HG03558 (cell line): ENCODE measurements at regions not wholly inside any gene's neighbourhood (a gene's known extent, or its start where the extent isn't known, plus 50 kb on each side); places are given as distances from the start of the nearest gene placed in this dataset.

Source experiments
- ATAC-seq: cut with Tn5 transposase; IDR thresholded peaks from one replicate; pipeline ENCODE4 v1.9.1; 2021; ENCODE audit warnings: moderate number of reproducible peaks; ENCODE audit not compliant: unreplicated experiment; ENCODE audit errors: extremely low read depth

- ATAC-seq: no peak
These were observed 118.9 kb downstream of the IRS1 start for GRCh38 chr2:226680719-226681118.

GRCh38 chr2:226679389-226680065 lies 120.1 kb downstream of the IRS1 start:
- no peak for ATAC-seq

GRCh38 chr2:226678422-226678821 lies 121.2 kb downstream of the IRS1 start:
- no peak for ATAC-seq

- ATAC-seq: no peak
These were observed 122.5 kb downstream of the IRS1 start for GRCh38 chr2:226677080-226677479.

GRCh38 chr2:226676618-226677017 lies 123.0 kb downstream of the IRS1 start:
- ATAC-seq: no peak

GRCh38 chr2:226674123-226674522 lies 125.5 kb downstream of the IRS1 start:
- ATAC-seq: no peak

- no peak for ATAC-seq
These were observed 126.3 kb downstream of the IRS1 start for GRCh38 chr2:226673314-226673723.

- ATAC-seq: no peak
These were observed 128.4 kb downstream of the IRS1 start for GRCh38 chr2:226671141-226671676.

- peak; percentile 50 for ATAC-seq
These were observed 129.7 kb downstream of the IRS1 start for GRCh38 chr2:226669905-226670304.

GRCh38 chr2:226669249-226669648 lies 130.4 kb downstream of the IRS1 start:
- no peak for ATAC-seq

GRCh38 chr2:226667736-226668135 lies 131.9 kb downstream of the IRS1 start:
- ATAC-seq: no peak

GRCh38 chr2:226665306-226665831 lies 134.3 kb downstream of the IRS1 start:
- no peak for ATAC-seq

GRCh38 chr2:226664661-226665060 lies 135.0 kb downstream of the IRS1 start:
- ATAC-seq: no peak

- ATAC-seq: no peak
These were observed 135.5 kb downstream of the IRS1 start for GRCh38 chr2:226664140-226664539.

- no peak for ATAC-seq
These were observed 137.7 kb downstream of the IRS1 start for GRCh38 chr2:226661789-226662545.

- no peak for ATAC-seq
These were observed 139.1 kb downstream of the IRS1 start for GRCh38 chr2:226660526-226660925.

GRCh38 chr2:226660124-226660523 lies 139.5 kb downstream of the IRS1 start:
- ATAC-seq: no peak

GRCh38 chr2:226659410-226659809 lies 140.2 kb downstream of the IRS1 start:
- no peak for ATAC-seq

GRCh38 chr2:226658555-226658954 lies 141.1 kb downstream of the IRS1 start:
- no peak for ATAC-seq

- ATAC-seq: no peak
These were observed 142.1 kb downstream of the IRS1 start for GRCh38 chr2:226657340-226658053.

- no peak for ATAC-seq
These were observed 143.3 kb downstream of the IRS1 start for GRCh38 chr2:226656367-226656766.
